GM18505 (cell line): ENCODE measurements at regions not wholly inside any gene's neighbourhood (a gene's known extent, or its start where the extent isn't known, plus 50 kb on each side); places are given as distances from the start of the nearest gene placed in this dataset.
"Not testable (repeated sequence)": the region's sequence is repeated elsewhere in the genome, so short reads cannot be mapped to it uniquely, and the experiment has no call there.

Experiments
- ATAC-seq: cut with Tn5 transposase; IDR thresholded peaks from one replicate; pipeline ENCODE4 v1.9.1; 2021; ENCODE audit not compliant: unreplicated experiment
- POLR2A ChIP-seq: IDR thresholded peaks from 4 replicates; pipeline ENCODE4 v1.6.1; 2011; ENCODE audit warnings: borderline replicate concordance; ENCODE audit not compliant: insufficient read depth, insufficient read length; ENCODE audit errors: extremely low read depth

DNA sequence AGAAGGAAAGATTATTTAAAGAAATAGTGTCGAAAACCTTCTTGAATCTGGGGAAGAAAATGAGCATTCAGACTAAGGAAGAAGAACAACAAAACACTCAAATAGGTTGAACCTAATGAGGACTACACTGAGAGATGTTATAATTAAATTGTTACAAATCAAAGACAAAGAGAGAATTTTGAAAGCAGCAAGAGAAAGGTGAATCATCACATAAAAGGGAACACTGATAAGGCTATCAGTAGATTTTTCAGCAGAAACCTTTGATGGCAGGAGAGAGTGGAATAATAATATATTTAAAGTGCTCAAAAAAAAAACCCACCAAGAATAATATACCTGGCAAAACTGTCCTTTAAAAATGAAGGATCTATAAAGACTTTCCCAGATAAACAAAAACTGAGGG, 114.9 kb downstream of the AREG start:
- no peak for TF ChIP-seq POLR2A
- ATAC-seq = no peak

DNA sequence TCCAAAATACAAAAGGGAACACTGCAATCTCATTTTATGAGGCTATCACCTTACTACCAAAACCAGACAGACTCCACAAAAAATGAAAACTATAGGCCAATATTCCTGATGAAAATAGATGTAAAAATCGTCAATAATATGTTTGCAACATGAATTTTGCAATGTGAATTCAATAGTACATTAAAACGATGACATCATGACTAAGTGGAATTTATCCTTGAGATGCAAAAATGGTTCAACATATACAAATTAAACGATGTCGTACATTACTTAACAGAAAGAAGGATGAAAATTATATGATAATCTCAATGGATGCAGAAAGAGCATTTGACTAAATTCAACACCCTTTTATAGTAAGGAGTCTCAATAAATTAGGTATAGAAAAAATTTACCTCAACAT, 123.0 kb downstream of the AREG start:
- ATAC-seq = no peak
- no peak for TF ChIP-seq POLR2A

DNA sequence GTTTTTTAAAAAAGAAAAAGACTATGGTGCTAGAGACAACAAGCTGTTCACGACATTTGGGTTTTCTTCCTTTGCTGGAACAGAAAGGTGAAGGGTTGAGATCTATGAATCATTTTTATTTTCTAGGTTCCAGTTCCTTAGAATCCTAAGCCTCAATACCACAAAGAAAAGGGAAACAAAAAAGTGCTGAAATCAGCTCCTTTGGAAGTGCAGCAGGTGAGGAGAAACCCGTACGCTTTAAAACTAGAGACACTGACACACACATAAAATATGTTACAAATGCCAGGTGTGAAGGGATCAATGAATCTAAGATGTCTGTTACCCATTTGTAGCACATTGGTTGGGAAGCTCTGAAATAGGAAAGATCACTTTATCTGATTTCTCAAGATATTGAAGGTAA, 125.2 kb downstream of the AREG start:
- no peak for TF ChIP-seq POLR2A
- ATAC-seq = no peak

DNA sequence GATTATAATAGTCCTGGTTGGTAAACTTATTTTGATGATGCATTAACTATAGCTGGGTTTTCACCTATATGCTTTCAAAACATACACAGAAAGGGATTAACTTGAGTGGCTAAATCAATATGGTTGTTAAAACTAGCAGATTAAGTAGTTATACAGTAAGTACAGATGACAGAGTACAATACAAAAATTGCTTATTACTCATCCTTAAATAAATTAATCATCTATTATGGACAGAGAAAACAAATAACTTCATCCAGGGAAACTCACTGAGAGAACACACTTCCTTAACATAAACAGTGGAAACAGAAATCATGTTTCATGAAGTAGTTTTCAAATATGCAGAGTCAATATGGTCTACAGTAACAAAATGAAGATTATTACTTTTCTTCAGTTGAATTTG, 133.4 kb downstream of the AREG start:
- no peak for ATAC-seq
- TF ChIP-seq POLR2A = no peak

DNA sequence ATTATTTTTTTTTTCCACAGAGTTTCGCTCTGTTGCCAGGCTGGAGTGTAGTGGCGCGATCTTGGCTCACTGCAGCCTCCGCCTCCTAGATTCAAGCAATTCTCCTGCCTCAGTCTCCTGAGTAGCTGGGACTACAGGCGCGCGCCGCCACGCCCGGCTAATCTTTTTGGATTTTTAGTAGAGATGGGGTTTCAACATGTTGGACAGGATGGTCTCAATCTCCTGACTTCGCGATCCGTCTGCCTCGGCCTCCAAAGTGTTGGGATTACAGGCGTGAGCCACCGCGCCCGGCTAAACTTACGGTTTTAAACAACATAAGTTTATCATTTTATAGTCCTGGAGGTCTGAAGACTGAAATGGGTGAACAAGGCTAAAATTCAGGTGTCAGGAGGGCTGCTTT, 133.9 kb downstream of the AREG start:
- ATAC-seq = not testable (repeated sequence)

DNA sequence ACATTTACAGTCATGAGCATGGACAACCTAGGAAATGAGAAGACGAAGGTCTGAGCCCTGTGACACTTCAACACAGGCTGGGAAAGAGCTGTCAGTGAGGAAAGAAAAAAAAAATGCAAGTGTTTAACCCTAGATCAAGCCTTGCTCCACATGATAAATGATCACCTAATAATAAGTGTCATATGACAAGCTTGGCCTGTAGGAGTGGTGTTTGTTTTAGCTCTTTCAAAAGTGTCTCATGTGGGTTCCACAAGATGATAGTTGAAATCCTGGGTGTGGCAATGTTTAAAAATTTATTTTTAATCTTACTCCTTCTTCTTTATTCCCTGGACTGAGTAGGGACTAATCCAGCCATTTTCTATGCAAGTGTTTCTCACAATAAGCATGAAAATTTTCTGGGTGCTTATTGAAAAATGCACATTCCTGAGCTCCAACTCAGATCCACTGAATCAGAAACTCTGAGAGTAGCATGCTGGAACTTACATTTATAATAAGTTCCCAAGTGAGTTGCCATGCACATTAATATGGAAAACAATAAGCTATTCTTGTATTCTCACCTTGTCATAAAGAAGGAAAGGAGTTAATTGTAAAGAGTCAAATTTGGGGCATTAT, 138.3 kb downstream of the AREG start:
- no peak for TF ChIP-seq POLR2A
- ATAC-seq = no peak

DNA sequence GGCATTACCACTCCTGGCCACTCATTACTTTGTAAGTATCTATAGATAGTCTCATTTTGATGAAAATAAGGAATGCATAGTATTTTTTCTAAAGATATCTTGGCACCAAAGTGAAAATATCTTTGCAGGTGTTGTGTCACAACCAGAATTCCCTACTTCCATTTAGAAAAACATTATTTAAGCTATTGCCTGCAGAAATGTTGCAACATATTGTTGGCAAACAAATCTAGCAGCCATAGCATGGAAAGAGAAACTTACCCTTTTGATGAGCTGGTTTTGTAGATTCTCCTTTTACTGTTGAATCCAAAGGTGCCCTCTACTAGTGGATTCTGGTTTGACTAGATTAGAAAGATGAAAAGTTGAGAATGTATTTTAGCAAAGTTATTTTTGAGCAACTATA, 138.8 kb downstream of the AREG start:
- ATAC-seq = no peak
- TF ChIP-seq POLR2A = no peak

DNA sequence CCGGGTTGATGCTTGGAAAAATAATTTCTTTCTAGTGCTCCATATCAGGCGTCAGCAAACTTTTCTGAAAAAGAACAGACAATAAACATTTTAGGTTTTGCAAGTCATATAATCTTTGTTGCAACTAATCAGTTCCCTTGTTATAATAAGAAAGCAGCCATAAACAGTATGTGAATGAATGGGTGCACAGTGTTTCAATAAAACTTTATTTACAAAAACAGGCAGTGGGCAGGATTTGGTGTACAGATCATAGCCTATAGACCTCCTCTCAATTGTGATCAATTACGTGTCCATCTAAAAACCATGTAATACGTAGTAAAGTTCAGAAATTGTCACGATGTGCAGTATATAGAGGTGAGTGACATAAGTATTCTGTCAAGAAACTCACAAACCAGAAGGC, 143.4 kb downstream of the AREG start:
- no peak for TF ChIP-seq POLR2A
- no peak for ATAC-seq

DNA sequence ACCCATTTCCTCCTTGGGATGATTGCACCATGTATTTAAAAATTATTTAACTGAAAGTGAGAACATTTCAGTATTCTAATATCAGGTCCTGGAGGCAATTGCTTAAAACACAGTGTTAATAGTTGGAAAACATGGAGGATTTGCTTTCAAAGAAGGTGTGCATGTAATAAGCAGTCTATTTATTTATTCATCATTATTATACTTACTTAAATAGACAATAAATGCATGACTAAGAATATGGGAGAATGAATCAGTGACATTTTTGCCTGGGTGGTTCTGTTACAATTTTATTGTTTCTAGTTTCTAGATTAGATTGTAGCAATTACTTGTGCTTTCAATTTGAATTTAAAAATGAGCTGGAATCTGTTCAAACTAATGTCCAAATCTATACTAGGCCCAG, 145.5 kb downstream of the AREG start:
- no peak for TF ChIP-seq POLR2A
- no peak for ATAC-seq

DNA sequence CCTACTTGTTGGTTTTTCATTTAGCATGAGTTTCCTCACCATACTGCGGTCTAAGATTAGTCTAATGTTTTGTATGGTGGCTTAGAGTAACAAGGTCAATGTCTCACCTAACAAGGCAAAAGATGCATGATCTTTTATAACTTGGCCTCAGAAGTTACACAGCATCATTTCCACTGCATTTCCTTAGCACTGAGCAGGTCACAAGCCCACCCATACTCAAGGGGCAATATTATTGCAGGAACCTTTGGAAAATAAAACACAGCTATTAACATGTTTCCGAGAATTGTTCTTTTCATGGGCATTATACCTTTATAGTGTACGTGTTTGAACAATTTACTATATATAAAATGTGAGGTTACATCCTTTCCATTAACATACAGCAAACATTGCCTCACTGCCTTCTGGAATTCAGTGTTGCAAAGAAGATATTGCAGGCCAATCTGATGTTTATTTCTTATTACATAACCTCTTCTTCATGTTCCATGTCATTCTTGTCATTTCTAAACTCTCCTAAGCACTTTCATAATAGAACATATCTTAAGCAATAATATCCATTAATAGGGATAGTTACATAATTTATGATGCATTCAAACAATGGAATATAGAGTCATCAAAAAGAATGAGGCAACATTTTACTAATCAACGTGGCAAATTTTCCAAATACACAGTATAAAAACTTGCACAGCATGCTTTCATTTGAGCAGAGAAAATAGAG, 153.8 kb downstream of the AREG start:
- TF ChIP-seq POLR2A = no peak
- ATAC-seq = no peak

DNA sequence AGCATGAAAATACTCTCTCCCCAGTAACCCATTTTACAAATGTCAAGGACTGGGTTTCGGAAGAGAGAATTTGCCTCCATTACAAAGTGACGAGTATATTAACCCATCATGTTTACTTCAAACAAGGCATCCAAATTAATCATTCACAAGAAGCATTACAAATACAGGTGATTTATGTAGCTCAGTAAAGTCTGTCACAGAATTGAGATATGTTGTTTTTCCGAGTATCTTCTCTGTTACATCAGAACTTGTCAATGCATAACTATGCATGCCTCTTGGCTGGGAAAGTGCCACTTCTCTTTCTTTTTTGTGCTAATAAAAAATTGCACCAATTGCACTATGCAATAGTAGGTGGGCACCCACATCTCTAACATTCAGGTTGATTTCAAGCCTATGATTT, 158.2 kb downstream of the AREG start:
- TF ChIP-seq POLR2A = no peak
- ATAC-seq = no peak

DNA sequence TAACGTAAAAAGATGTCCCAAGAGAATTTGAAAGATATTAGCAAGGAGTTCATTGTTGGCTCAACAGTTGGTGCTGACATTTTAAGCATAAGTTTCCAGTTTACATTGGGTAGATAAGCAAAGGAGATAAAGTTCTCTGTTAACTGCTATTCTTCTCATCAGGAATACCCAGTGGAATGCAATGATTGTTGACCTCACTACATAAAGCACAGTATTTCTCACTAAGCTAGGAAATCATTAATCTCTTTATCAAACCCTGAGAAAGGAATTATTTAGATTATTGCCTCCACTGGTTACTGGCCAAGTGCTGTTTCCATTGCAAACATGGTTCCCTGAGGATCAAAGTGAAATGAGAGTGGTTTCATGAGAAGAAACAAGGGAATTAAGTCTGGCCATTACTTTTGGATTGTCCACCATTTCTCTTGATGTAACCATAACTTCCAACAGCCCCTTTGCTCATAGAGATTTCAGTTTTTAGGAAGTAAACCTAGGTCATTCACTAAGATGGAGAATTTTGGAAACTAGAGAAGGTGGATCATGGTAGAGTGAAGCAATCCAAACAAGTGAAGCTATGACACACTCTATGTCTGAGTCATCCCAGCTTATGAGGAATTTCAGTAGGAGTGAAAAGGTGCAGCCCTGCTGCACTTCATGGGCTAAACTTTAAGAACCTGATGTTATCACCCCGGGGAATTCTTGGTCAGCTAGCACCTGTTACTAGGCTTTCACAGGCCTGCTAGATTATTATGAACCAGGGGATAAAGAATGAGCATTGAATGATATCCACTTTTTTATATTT, 163.4 kb downstream of the AREG start:
- TF ChIP-seq POLR2A = no peak
- no peak for ATAC-seq

DNA sequence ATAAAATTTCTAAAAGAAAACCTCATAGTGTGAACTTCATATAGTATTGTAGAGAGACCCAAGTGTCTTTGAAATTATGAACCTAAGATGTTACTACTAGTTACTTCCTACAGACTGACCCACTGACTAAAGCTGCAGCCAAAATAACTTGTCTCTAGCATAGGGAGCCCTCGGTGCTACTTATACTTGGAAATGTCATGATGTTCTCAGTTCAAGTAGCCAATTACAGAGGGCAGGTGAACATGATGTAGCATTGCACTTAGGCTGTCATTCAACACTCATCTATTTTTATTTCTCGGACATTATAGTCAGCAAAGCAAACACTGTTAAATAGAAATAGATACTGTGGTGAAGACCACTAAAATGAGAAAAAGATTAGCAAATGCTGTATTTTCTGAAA, 165.6 kb downstream of the AREG start:
- TF ChIP-seq POLR2A = no peak
- ATAC-seq = no peak

DNA sequence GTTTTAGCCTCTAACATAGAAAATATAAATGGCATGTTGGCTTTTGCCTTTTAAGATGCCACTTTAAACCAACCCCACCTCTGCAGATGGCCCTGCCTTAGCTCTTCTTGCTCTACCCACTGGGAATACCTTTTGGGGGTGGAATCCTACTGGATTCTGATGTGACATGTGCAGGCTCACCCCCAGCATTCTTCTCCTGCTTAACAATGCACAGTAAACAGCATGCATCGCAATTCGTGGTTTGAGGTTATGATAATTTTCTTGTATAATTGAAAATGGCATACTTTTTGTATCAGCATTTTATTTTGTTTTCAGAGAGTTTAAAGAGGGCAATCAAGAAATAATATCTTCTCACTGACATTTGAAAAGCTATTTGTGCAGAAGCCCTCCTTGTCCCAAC, 167.9 kb downstream of the AREG start:
- no peak for ATAC-seq

DNA sequence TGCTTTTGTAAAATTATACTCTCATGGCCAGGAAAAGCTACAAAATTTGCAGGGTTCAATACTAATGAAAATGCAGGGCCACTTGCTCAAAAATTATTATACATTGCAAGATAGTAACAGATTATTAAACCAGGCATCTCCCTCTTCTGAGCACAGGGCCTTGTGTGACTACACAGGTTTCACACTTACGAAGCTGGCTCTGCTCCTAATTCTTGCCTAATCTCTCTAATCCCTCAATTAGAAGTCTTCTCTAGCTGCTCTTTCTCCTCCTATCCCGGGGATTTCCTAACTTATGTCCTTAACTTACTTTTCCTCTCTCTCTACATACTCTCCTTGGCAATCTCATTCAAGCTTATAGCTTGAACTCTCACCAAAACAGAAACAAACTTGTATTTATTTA, 168.3 kb downstream of the AREG start:
- no peak for ATAC-seq
- TF ChIP-seq POLR2A = no peak

More for the DNA sequence above, 167.9 kb downstream of the AREG start:
- no peak for TF ChIP-seq POLR2A

DNA sequence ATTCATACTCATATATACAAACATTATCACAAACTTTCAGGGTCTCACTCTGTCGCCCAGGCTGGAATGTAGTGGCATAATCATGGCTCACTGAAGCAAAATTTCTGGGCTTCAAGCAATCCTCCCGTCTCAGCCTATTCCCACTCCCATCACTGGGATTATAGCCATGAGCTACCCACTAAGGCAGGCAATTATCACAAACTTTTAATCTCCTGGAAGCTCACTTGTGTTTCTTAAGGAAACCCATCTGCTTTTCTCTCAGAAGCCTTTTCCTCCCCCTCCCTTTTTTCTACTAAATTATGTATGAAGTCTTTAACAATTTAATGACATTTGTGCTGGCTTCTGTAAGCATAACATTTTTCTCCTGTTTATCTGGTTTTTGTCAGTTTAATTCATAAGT, 170.5 kb downstream of the AREG start:
- no peak for ATAC-seq
- no peak for TF ChIP-seq POLR2A
